ENCODE measurements at regions not wholly inside any gene's neighbourhood (a gene's known extent, or its start where the extent isn't known, plus 50 kb on each side); places are given as distances from the start of the nearest gene placed in this dataset.

- intact Hi-C loops (cut with DNase I, micrococcal nuclease) = no loop called here
- no peaks in the 10 kb centered on the region for H3K36me3 ChIP-seq (ENCODE audit: low read depth)
- no peaks in the 10 kb centered on the region for H3K4me1 ChIP-seq (ENCODE audit: low read depth)
- no peak for TF ChIP-seq CTCF (IDR thresholded peaks at IDR 0.05)
- no peak for ATAC-seq
- DNase-seq = no peak
- H3K4me3 ChIP-seq = no peak overlapping the region
- H3K9me3 ChIP-seq = no peaks in the 10 kb centered on the region
Measured at GRCh38 chr3:59263152-59263551, 213.3 kb upstream of the CFAP20DC start.

- DNase-seq (no peak), ATAC-seq (no peak)
- Histone ChIP-seq H3K4me3 (no peak overlapping the region), H3K36me3 (ENCODE audit: low read depth) (no peaks in the 10 kb centered on the region), H3K9me3 (no peaks in the 10 kb centered on the region), H3K4me1 (ENCODE audit: low read depth) (no peaks in the 10 kb centered on the region)
- TF ChIP-seq CTCF (IDR thresholded peaks at IDR 0.05) = no peak
- intact Hi-C loops (cut with DNase I, micrococcal nuclease) = no loop called here
Measured at GRCh38 chr3:59262076-59262498, 212.3 kb upstream of the CFAP20DC start.

GRCh38 chr3:59261009-59261408, 211.2 kb upstream of the CFAP20DC start:
- intact Hi-C loops (cut with DNase I, micrococcal nuclease) = no loop called here
- DNase-seq = no peak
- ATAC-seq = no peak
- H3K4me3 ChIP-seq = no peak overlapping the region
- no peaks in the 10 kb centered on the region for H3K36me3 ChIP-seq (ENCODE audit: low read depth)
- TF ChIP-seq CTCF (IDR thresholded peaks at IDR 0.05) = no peak
- no peaks in the 10 kb centered on the region for H3K9me3 ChIP-seq
- no peaks in the 10 kb centered on the region for H3K4me1 ChIP-seq (ENCODE audit: low read depth)

DNA sequence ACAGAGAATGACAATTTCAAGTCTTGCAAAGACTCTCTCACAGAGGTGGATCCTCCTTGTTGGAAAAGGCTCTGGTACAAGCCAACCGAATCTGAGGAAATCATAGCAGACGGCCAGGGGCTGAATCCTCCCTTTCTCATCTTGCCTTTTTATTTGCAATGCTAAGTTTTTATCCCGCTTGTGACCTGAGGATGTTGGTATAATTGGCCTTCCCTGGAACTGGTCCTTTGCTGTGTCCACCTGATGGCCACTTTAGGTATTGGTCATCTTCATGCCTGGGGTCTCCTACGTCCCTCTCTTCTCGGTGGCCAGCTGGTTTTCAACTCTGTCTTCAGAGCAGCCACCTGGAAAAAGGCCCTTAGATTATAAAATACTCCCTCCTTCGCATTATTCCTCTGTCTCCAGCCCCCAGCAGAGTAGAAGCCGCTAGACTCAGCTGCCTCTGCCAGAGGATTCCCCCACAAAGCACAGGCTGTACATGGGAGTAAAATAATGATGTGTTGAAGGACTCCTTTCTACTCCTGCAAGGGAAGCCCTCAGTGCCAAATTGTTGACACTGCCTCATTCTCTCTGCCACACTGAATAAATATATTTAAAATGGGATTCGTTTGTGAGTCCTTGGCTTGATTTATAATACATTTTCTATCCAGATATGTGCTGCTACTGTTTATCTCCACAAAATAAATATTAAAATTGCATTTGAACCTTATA, 208.9 kb upstream of the CFAP20DC start:
- no peak overlapping the region for H3K4me3 ChIP-seq
- no peaks in the 10 kb centered on the region for H3K4me1 ChIP-seq (ENCODE audit: low read depth)
- intact Hi-C loops (cut with DNase I, micrococcal nuclease) = no loop called here
- H3K9me3 ChIP-seq = no peaks in the 10 kb centered on the region
- no peaks in the 10 kb centered on the region for H3K36me3 ChIP-seq (ENCODE audit: low read depth)
- no peak for DNase-seq
- no peak for ATAC-seq
- no peak for TF ChIP-seq CTCF (IDR thresholded peaks at IDR 0.05)

GRCh38 chr3:59257506-59257905, 207.7 kb upstream of the CFAP20DC start:
- H3K4me1 ChIP-seq (ENCODE audit: low read depth) = no peaks in the 10 kb centered on the region
- H3K36me3 ChIP-seq (ENCODE audit: low read depth) = no peaks in the 10 kb centered on the region
- TF ChIP-seq CTCF (IDR thresholded peaks at IDR 0.05) = no peak
- no peak for ATAC-seq
- no peak for DNase-seq
- intact Hi-C loops (cut with DNase I, micrococcal nuclease) = no loop called here
- H3K9me3 ChIP-seq = no peaks in the 10 kb centered on the region
- no peak overlapping the region for H3K4me3 ChIP-seq

DNA sequence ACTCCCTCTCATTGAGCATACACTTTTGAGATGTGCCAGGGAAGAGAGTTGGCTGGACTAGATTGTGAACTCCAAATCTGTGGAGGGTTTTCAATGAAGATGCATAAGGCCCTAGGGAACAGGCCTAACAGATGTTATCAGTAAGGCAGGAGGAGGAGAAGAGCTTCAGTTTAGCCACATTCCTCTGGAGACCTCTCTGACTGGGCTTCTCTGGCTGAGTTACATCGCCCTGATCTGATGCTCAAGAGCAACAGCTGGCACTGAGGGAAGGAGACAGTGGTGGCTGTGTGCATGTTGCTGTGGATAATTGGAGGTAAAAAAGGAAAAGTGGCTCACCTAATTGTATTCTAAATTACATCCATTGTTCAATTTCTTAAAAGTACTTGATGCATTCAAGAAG, 206.4 kb upstream of the CFAP20DC start:
- intact Hi-C loops (cut with DNase I, micrococcal nuclease) = no loop called here
- ATAC-seq (no peak), DNase-seq (no peak)
- Histone ChIP-seq H3K4me1 (ENCODE audit: low read depth) (no peaks in the 10 kb centered on the region), H3K36me3 (ENCODE audit: low read depth) (no peaks in the 10 kb centered on the region), H3K9me3 (no peaks in the 10 kb centered on the region), H3K4me3 (no peak overlapping the region)
- no peak for TF ChIP-seq CTCF (IDR thresholded peaks at IDR 0.05)

Measured in mucosa of descending colon (tissue), 3 donors.